Spleen (tissue), 11 donors: ENCODE measurements at regions not wholly inside any gene's neighbourhood (a gene's known extent, or its start where the extent isn't known, plus 50 kb on each side); places are given as distances from the start of the nearest gene placed in this dataset.

Experiments used
- DNase-seq: peaks from one replicate; pipeline ENCODE4 v3.0.0-alpha.2; 2020
- H3K27ac ChIP-seq, 8 donors: fragments of 200-600 bp; sonication (generic) in 7 of 8; 1 replicate in 4 of 8; 2 replicates in 4 of 8; pipeline versions ENCODE4 v1.5.0 to v1.8.0; 2016 to 2021; ENCODE audit warnings: inconsistent platforms in 4 of 8, mild to moderate bottlenecking in 4 of 8, moderate library complexity in 1 of 8
- H3K27me3 ChIP-seq, 7 donors: fragments of 200-600 bp; sonication (generic) in 6 of 7; replicated peaks in 1 of 7; 1 replicate in 4 of 7; 2 replicates in 3 of 7; pipeline versions ENCODE4 v1.5.0 to v1.8.0; 2016 to 2021; ENCODE audit warnings: inconsistent platforms in 3 of 7, mild to moderate bottlenecking in 1 of 7
- H3K36me3 ChIP-seq, 6 donors: fragments of 200-600 bp; sonication (generic) in 5 of 6; 1 replicate in 4 of 6; 2 replicates in 2 of 6; pipeline versions ENCODE4 v1.5.0 to v1.8.0; 2016 to 2021; ENCODE audit warnings: inconsistent platforms in 2 of 6
- H3K4me1 ChIP-seq, 6 donors: fragments of 200-600 bp; sonication (generic) in 5 of 6; 1 replicate in 3 of 6; 2 replicates in 3 of 6; pipeline versions ENCODE4 v1.5.0 to v1.8.0; 2016 to 2021; ENCODE audit warnings: inconsistent platforms in 3 of 6
- H3K4me3 ChIP-seq, 8 donors: fragments of 200-600 bp; sonication (generic) in 7 of 8; 1 replicate in 4 of 8; 2 replicates in 4 of 8; pipeline versions ENCODE4 v1.5.0 to v1.8.0; 2016 to 2021; ENCODE audit warnings: inconsistent platforms in 4 of 8, mild to moderate bottlenecking in 4 of 8, moderate library complexity in 2 of 8
- H3K9me3 ChIP-seq, 8 donors: fragments of 200-600 bp; sonication (generic) in 7 of 8; 1 replicate in 4 of 8; 2 replicates in 4 of 8; pipeline versions ENCODE4 v1.5.0 to v1.8.0; 2016 to 2021; ENCODE audit warnings: inconsistent platforms in 4 of 8
- POLR2A ChIP-seq, 3 donors: fragments of 450-650 bp; IDR thresholded peaks; one replicate each; pipeline ENCODE4 v1.5.1; 2017; ENCODE audit warnings: antibody characterized with exemption in 3 of 3, mild to moderate bottlenecking in 1 of 3
- POLR2AphosphoS5 ChIP-seq, 3 donors: sonication (generic); formaldehyde crosslinking; IDR thresholded peaks; one replicate each; pipeline ENCODE4 v1.5.1; 2017; ENCODE audit warnings: antibody characterized with exemption in 3 of 3
- WGBS, 5 donors: extraction: QIAGEN DNeasy Blood & Tissue Kit in 3 of 5; methylation state at CpG; one replicate each; pipeline versions ENCODE4 v1.1.5 to v1.1.7; 2013 to 2018; 5-methylcytosine and 5-hydroxymethylcytosine counted together
- intact Hi-C: fragments of 100-400 bp; cut with DNase I; formaldehyde crosslinking; loops from one replicate; pipeline ENCODE4 v1.15.0; 2023; ENCODE audit warnings: low total_unique reads
- TF ChIP-seq, protein P1 (sequence below), 11 experiments: fragments of 200-600 bp in 7 of 11; fragments of 450-650 bp in 4 of 11; sonication (generic) in 4 of 11; IDR thresholded peaks in 8 of 11; conservative IDR thresholded peaks in 3 of 11; 1 replicate in 7 of 11; 2 replicates in 4 of 11; pipeline versions ENCODE4 v1.4.0 to v1.8.0; 2016 to 2021; ENCODE audit warnings: antibody characterized with exemption in 11 of 11, inconsistent platforms in 4 of 11, mild to moderate bottlenecking in 1 of 11
- donor health status: healthy with polysubstance abuse.
- donor health status: DM: no; HTN: no; CAD: no; lungs with moderate emphysema.
- donor health status: DM: no; HTN: no; CAD: no.
- donor health status: Bipolar disorder and iron deficiency.
- donor health status: healthy.
- donor health status: DM: no; HTN: no; CAD: no.
- donor health status: DM: yes; HTN: yes; CAD: no.

DNA sequence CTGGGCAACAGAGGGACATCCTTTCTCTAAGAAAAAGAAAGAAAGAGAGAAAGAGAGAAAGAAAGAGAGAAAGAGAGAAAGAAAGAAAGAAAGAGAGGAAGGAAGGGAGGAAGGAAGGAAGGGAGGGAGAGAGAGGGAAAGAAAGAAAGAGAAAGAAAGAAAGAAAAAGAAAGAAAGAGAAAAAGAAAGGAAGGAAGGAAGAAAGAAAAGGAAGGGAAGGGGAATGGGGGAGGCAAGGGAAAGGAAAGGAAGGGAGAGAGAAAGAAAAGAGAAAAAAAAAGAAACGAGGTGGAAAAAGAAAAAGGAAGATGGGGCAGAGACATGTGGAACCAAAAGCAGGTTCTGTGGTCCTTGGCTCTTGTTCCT lies 82.9 kb upstream of the SMNDC1 start:
- Histone ChIP-seq H3K4me1 (peaks cover 0 to 20% (median 9%) of the 10 kb centered on the region in 6 donors), H3K9me3 (no peaks in the 10 kb centered on the region), H3K36me3 (no peaks in the 10 kb centered on the region), H3K4me3 (no peak overlapping the region), H3K27me3 (no peaks in the 10 kb centered on the region), H3K27ac (no peak overlapping the region)
- no peak for DNase-seq
- intact Hi-C loops: no loop called here
- WGBS, 5 donors: 16 to 37% (median 21%) methylated on average over 1 of the region's 1 CpG
- TF ChIP-seq, protein P1, sequence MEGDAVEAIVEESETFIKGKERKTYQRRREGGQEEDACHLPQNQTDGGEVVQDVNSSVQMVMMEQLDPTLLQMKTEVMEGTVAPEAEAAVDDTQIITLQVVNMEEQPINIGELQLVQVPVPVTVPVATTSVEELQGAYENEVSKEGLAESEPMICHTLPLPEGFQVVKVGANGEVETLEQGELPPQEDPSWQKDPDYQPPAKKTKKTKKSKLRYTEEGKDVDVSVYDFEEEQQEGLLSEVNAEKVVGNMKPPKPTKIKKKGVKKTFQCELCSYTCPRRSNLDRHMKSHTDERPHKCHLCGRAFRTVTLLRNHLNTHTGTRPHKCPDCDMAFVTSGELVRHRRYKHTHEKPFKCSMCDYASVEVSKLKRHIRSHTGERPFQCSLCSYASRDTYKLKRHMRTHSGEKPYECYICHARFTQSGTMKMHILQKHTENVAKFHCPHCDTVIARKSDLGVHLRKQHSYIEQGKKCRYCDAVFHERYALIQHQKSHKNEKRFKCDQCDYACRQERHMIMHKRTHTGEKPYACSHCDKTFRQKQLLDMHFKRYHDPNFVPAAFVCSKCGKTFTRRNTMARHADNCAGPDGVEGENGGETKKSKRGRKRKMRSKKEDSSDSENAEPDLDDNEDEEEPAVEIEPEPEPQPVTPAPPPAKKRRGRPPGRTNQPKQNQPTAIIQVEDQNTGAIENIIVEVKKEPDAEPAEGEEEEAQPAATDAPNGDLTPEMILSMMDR (IDR thresholded peaks at IDR 0.05 in 8 of 11, conservative IDR thresholded peaks at IDR 0.05 in 3 of 11): no peak

DNA sequence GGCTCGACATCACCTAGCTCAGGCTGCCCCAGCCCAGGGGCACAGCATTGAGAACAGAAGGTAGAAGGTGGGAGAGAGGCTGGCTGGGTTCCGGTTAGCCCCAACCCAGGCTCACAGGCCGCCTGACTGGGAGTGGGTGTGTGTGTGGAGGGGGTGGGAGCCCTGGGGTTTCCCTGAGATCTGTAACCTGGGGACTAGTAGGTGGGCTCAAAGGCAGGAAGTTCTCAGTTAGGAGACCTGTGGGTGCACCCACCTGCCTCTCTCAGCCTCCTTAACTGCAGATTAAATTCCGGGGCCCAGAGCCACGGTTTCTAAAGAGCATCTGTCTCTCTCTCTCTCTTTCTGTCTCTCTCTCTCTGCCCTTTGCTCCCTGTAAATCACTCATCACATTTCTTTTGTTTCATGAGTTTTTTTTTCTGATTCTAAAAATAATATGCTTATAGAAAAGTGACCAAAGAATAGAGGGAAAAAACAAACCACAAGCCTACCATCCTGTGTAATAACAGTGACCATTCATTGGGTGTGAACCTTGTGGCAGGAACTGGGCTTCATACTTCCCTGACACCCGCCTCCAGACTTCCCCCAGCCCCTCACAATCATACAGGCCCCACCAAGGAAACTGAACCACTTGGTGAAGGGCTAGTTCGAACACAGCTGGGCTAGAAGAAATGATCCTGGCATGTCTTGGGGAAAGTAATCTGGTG lies 83.4 kb upstream of the SMNDC1 start:
- H3K27ac ChIP-seq: no peak overlapping the region
- no peak for DNase-seq
- H3K27me3 ChIP-seq: no peaks in the 10 kb centered on the region
- no peaks in the 10 kb centered on the region for H3K9me3 ChIP-seq
- no peaks in the 10 kb centered on the region for H3K36me3 ChIP-seq
- TF ChIP-seq POLR2A (IDR thresholded peaks at IDR 0.05) (no peak), POLR2AphosphoS5 (IDR thresholded peaks at IDR 0.05) (no peak)
- TF ChIP-seq, protein P1 (IDR thresholded peaks at IDR 0.05 in 8 of 11, conservative IDR thresholded peaks at IDR 0.05 in 3 of 11): no peak
- intact Hi-C loops: no loop called here
- WGBS, 5 donors: 42 to 55% (median 48%) methylated on average over 7 of the region's 7 CpGs
- no peak overlapping the region for H3K4me3 ChIP-seq
- H3K4me1 ChIP-seq: peaks cover 0 to 26% (median 9%) of the 10 kb centered on the region in 6 donors

DNA sequence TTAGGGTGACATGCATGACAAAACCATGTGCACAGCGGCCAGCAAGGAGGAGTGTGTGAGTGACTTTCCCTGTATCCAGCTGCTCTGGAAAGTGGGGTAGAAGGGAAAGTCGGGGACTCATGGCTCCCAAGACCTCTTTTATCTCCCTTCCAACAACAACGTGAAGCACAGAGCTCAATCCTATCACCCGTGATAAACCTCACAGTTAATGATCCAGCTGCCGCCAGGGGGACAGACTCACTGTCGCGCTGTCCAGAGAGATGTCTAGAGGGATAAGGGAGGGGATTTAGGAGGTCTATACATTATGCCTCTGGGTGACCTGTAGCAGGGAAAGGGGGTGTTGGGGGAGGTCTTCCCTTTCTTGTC lies 84.0 kb upstream of the SMNDC1 start:
- TF ChIP-seq POLR2AphosphoS5 (IDR thresholded peaks at IDR 0.05): no peak
- H3K27ac ChIP-seq: no peak overlapping the region
- intact Hi-C loops: no loop called here
- 80 to 88% (median 81%) methylated on average over 7 of the region's 7 CpGs for WGBS, 5 donors
- no peak overlapping the region for H3K4me3 ChIP-seq
- no peaks in the 10 kb centered on the region for H3K9me3 ChIP-seq
- H3K27me3 ChIP-seq: no peaks in the 10 kb centered on the region
- peaks cover 0 to 26% (median 9%) of the 10 kb centered on the region in 6 donors for H3K4me1 ChIP-seq
- H3K36me3 ChIP-seq: no peaks in the 10 kb centered on the region
- DNase-seq: no peak

DNA sequence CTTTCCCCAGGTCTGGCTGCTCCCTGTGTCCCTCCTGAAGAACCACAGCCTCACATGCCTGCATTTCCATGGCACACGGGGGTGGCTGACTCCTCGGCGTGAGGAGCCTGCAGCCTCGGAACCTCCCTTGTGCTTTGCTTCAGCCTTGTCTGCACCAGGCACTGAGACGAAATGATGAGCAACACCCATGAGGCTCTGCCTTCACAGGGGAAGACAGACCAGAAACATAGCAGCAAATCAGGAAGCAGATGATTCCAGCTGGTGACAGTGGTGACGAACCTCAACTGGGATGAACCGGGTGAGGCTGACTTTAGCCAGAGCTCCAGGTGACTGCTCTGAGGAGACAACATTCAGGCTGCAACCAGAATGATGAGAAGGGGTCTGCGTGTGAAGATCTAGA lies 84.5 kb upstream of the SMNDC1 start:
- Histone ChIP-seq H3K4me1 (peaks cover 0 to 26% (median 9%) of the 10 kb centered on the region in 6 donors), H3K27me3 (no peaks in the 10 kb centered on the region), H3K4me3 (no peak overlapping the region), H3K36me3 (no peaks in the 10 kb centered on the region), H3K27ac (no peak overlapping the region), H3K9me3 (no peaks in the 10 kb centered on the region)
- intact Hi-C loops: no loop called here
- DNase-seq: no peak
- WGBS, 5 donors: 70 to 78% (median 75%) methylated on average over 8 of the region's 8 CpGs
- TF ChIP-seq POLR2A (IDR thresholded peaks at IDR 0.05): no peak
- TF ChIP-seq POLR2AphosphoS5 (IDR thresholded peaks at IDR 0.05): no peak
- TF ChIP-seq, protein P1 (IDR thresholded peaks at IDR 0.05 in 8 of 11, conservative IDR thresholded peaks at IDR 0.05 in 3 of 11): no peak

DNA sequence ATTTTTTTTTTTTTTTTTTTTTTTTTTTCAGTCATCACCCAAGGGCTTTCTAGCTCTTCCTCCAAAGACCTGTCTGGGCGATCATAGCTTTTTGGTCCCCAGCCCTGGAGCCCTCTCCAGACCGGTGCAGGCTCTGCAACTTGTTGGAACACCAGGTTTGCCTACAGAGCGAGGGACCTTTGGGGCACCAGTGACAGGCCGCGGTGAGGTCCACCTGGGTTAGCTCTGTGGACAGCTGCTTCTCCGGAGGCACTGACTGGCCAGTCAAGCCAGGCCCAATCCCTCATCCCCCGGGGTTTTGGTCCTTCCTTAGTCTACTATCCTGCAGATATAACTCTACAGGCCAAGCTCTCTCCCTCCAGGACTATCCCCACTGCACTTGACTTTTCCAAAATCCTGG lies 86.8 kb upstream of the SMNDC1 start:
- Histone ChIP-seq H3K27ac (no peak overlapping the region), H3K36me3 (no peaks in the 10 kb centered on the region), H3K4me1 (peaks cover 0 to 30% (median 16%) of the 10 kb centered on the region in 6 donors), H3K27me3 (no peaks in the 10 kb centered on the region), H3K4me3 (no peak overlapping the region), H3K9me3 (no peaks in the 10 kb centered on the region)
- no peak for TF ChIP-seq POLR2A (IDR thresholded peaks at IDR 0.05)
- TF ChIP-seq, protein P1 (IDR thresholded peaks at IDR 0.05 in 8 of 11, conservative IDR thresholded peaks at IDR 0.05 in 3 of 11): no peak
- intact Hi-C loops: no loop called here
- 92 to 97% (median 93%) methylated on average over 7 of the region's 7 CpGs for WGBS, 5 donors
- DNase-seq: no peak
